ENCODE measurements at regions not wholly inside any gene's neighbourhood (a gene's known extent, or its start where the extent isn't known, plus 50 kb on each side); places are given as distances from the start of the nearest gene placed in this dataset.

GRCh38 chr9:79060766-79061165, 511.0 kb upstream of the TLE4 start:
- H3K27ac ChIP-seq: no peak overlapping the region
- H3K27me3 ChIP-seq: no peaks in the 10 kb centered on the region
- H3K36me3 ChIP-seq: no peaks in the 10 kb centered on the region
- no peak for TF ChIP-seq POLR2A (IDR thresholded peaks at IDR 0.05)
- TF ChIP-seq CTCF (IDR thresholded peaks at IDR 0.05): no peak
- DNase-seq: no peak
- intact Hi-C loops (cut with DNase I; ENCODE audit: low total_unique reads): no loop called here
- no peak overlapping the region for H3K4me3 ChIP-seq
- H3K9me3 ChIP-seq: no peaks in the 10 kb centered on the region
- no peaks in the 10 kb centered on the region for H3K4me1 ChIP-seq

- TF ChIP-seq POLR2A (IDR thresholded peaks at IDR 0.05) (no peak), CTCF (IDR thresholded peaks at IDR 0.05) (no peak)
- Histone ChIP-seq H3K4me1 (no peaks in the 10 kb centered on the region), H3K27ac (no peak overlapping the region), H3K9me3 (no peaks in the 10 kb centered on the region), H3K27me3 (no peaks in the 10 kb centered on the region), H3K4me3 (no peak overlapping the region), H3K36me3 (no peaks in the 10 kb centered on the region)
- DNase-seq: no peak
- intact Hi-C loops (cut with DNase I; ENCODE audit: low total_unique reads): no loop called here
These were observed 509.8 kb upstream of the TLE4 start for GRCh38 chr9:79061752-79062616.

GRCh38 chr9:79073201-79073600, 498.6 kb upstream of the TLE4 start:
- Histone ChIP-seq H3K9me3 (no peaks in the 10 kb centered on the region), H3K27me3 (peaks cover 0 to 3% of the 10 kb centered on the region in 2 donors), H3K4me1 (no peaks in the 10 kb centered on the region), H3K27ac (no peak overlapping the region), H3K36me3 (no peaks in the 10 kb centered on the region), H3K4me3 (no peak overlapping the region)
- no peak for DNase-seq
- intact Hi-C loops (cut with DNase I; ENCODE audit: low total_unique reads): no loop called here
- TF ChIP-seq POLR2A (IDR thresholded peaks at IDR 0.05): no peak
- no peak for TF ChIP-seq CTCF (IDR thresholded peaks at IDR 0.05)

GRCh38 chr9:79080536-79080935, 491.2 kb upstream of the TLE4 start:
- Histone ChIP-seq H3K27ac (no peak overlapping the region), H3K27me3 (no peaks in the 10 kb centered on the region), H3K4me1 (no peaks in the 10 kb centered on the region), H3K4me3 (no peak overlapping the region), H3K9me3 (no peaks in the 10 kb centered on the region), H3K36me3 (no peaks in the 10 kb centered on the region)
- no peak for TF ChIP-seq CTCF (IDR thresholded peaks at IDR 0.05)
- no peak for TF ChIP-seq POLR2A (IDR thresholded peaks at IDR 0.05)
- intact Hi-C loops (cut with DNase I; ENCODE audit: low total_unique reads): no loop called here
- no peak for DNase-seq

GRCh38 chr9:79083621-79084020, 488.1 kb upstream of the TLE4 start:
- Histone ChIP-seq H3K4me1 (no peaks in the 10 kb centered on the region), H3K9me3 (no peaks in the 10 kb centered on the region), H3K4me3 (no peak overlapping the region), H3K36me3 (no peaks in the 10 kb centered on the region), H3K27ac (no peak overlapping the region), H3K27me3 (no peaks in the 10 kb centered on the region)
- intact Hi-C loops (cut with DNase I; ENCODE audit: low total_unique reads): no loop called here
- TF ChIP-seq POLR2A (IDR thresholded peaks at IDR 0.05) (no peak), CTCF (IDR thresholded peaks at IDR 0.05) (no peak)
- DNase-seq: no peak

All from uterus (tissue), 3 donors.